ENCODE measurements at regions not wholly inside any gene's neighbourhood (a gene's known extent, or its start where the extent isn't known, plus 50 kb on each side); places are given as distances from the start of the nearest gene placed in this dataset.
"Not testable (repeated sequence)": the region's sequence is repeated elsewhere in the genome, so short reads cannot be mapped to it uniquely, and the experiment has no call there.

GRCh38 chr12:126262829-126263228, 1197.6 kb downstream of the AACS start:
- DNase-seq (ENCODE audit: low read depth) = no peak
- TF ChIP-seq CTCF (conservative IDR thresholded peaks at IDR 0.05; ENCODE audit: low read length) = no peak
- no peak overlapping the region for H3K4me3 ChIP-seq (ENCODE audit: low read length)

GRCh38 chr12:126268222-126268621, 1203.0 kb downstream of the AACS start:
- TF ChIP-seq CTCF (conservative IDR thresholded peaks at IDR 0.05; ENCODE audit: low read length) = no peak

GRCh38 chr12:126271159-126271558, 1205.9 kb downstream of the AACS start:
- DNase-seq (ENCODE audit: low read depth) = no peak
- no peak overlapping the region for H3K4me3 ChIP-seq (ENCODE audit: low read length)

More at GRCh38 chr12:126268222-126268621, 1203.0 kb downstream of the AACS start:
- no peak overlapping the region for H3K4me3 ChIP-seq (ENCODE audit: low read length)
- no peak for DNase-seq (ENCODE audit: low read depth)

GRCh38 chr12:126282691-126283090, 1217.5 kb downstream of the AACS start:
- DNase-seq (ENCODE audit: low read depth) = no peak
- TF ChIP-seq CTCF (conservative IDR thresholded peaks at IDR 0.05; ENCODE audit: low read length) = no peak
- H3K4me3 ChIP-seq (ENCODE audit: low read length) = no peak overlapping the region

More at GRCh38 chr12:126271159-126271558, 1205.9 kb downstream of the AACS start:
- no peak for TF ChIP-seq CTCF (conservative IDR thresholded peaks at IDR 0.05; ENCODE audit: low read length)

GRCh38 chr12:126286203-126286602, 1221.0 kb downstream of the AACS start:
- no peak for TF ChIP-seq CTCF (conservative IDR thresholded peaks at IDR 0.05; ENCODE audit: low read length)
- DNase-seq (ENCODE audit: low read depth) = no peak
- no peak overlapping the region for H3K4me3 ChIP-seq (ENCODE audit: low read length)

- no peak overlapping the region for H3K4me3 ChIP-seq (ENCODE audit: low read length)
- no peak for TF ChIP-seq CTCF (conservative IDR thresholded peaks at IDR 0.05; ENCODE audit: low read length)
- DNase-seq (ENCODE audit: low read depth) = no peak
Observed at GRCh38 chr12:126290456-126290855, 1225.2 kb downstream of the AACS start.

- DNase-seq (ENCODE audit: low read depth) = not testable (repeated sequence)
Observed at GRCh38 chr12:126291987-126292386, 1226.8 kb downstream of the AACS start.

GRCh38 chr12:126295652-126296051, 1230.4 kb downstream of the AACS start:
- no peak for DNase-seq (ENCODE audit: low read depth)
- TF ChIP-seq CTCF (conservative IDR thresholded peaks at IDR 0.05; ENCODE audit: low read length) = no peak
- no peak overlapping the region for H3K4me3 ChIP-seq (ENCODE audit: low read length)

More at GRCh38 chr12:126291987-126292386, 1226.8 kb downstream of the AACS start:
- not testable (repeated sequence) for H3K4me3 ChIP-seq (ENCODE audit: low read length)

Data from AG10803 (cell line).